PC-9 (cell line): ENCODE measurements at regions not wholly inside any gene's neighbourhood (a gene's known extent, or its start where the extent isn't known, plus 50 kb on each side); places are given as distances from the start of the nearest gene placed in this dataset.

ENCODE experiments used
- BruUV-seq: library from RNA; stranded (reverse); fragments of 400-500 nt; replicated peaks from 2 replicates; lab custom pipeline; 2021; lab: Mats Ljungman, UMichigan
- CTCF ChIA-PET: fragments of 300-600 bp; sonication (Branson Sonifier 250); formaldehyde crosslinking; loops from one replicate; lab custom pipeline; 2022; ENCODE audit warnings: antibody characterized with exemption; lab: Charles Lee
- POLR2A ChIA-PET: fragments of 300-600 bp; sonication (Branson Sonifier 250); formaldehyde crosslinking; loops from one replicate; lab custom pipeline; 2022; ENCODE audit warnings: antibody characterized with exemption; ENCODE audit not compliant: unreplicated experiment; lab: Charles Lee
- DNase-seq, 2 experiments: peaks; one replicate each; pipeline versions ENCODE4 v3.0.0 to v3.0.0-alpha.2; 2015 to 2022; ENCODE audit warnings: mixed read lengths in 1 of 2
- H2AFZ ChIP-seq: fragments of 200-600 bp; sonication (generic); 2 replicates; pipeline ENCODE4 v1.8.1; 2017; ENCODE audit warnings: antibody characterized with exemption
- H3F3A ChIP-seq: fragments of 200-600 bp; sonication (generic); 2 replicates; pipeline ENCODE4 v1.8.1; 2017; ENCODE audit warnings: antibody characterized with exemption, mild to moderate bottlenecking, low read depth; ENCODE audit not compliant: insufficient read depth
- H3K27ac ChIP-seq: fragments of 200-600 bp; sonication (generic); 2 replicates; pipeline ENCODE4 v1.6.1; 2016; ENCODE audit warnings: mixed run types
- H3K27me3 ChIP-seq: fragments of 200-600 bp; sonication (generic); 2 replicates; pipeline ENCODE4 v1.6.1; 2016; ENCODE audit warnings: low read depth, mixed run types; ENCODE audit not compliant: insufficient read depth
- H3K36me3 ChIP-seq: fragments of 200-600 bp; sonication (generic); 2 replicates; pipeline ENCODE4 v1.6.1; 2016; ENCODE audit warnings: low read depth, mixed run types
- H3K4me1 ChIP-seq: fragments of 200-600 bp; sonication (generic); replicated peaks from 2 replicates; pipeline ENCODE4 v1.6.1; 2016; ENCODE audit warnings: mixed run types; ENCODE audit not compliant: insufficient read depth
- H3K4me2 ChIP-seq: fragments of 200-600 bp; sonication (generic); 2 replicates; pipeline ENCODE4 v1.6.1; 2017; ENCODE audit warnings: mixed run types
- H3K4me3 ChIP-seq: fragments of 200-600 bp; sonication (generic); 2 replicates; pipeline ENCODE4 v1.6.1; 2016; ENCODE audit warnings: mixed run types
- H3K79me2 ChIP-seq: fragments of 200-600 bp; sonication (generic); 2 replicates; pipeline ENCODE4 v1.6.1; 2017; ENCODE audit warnings: low read depth, mixed run types
- H3K9me2 ChIP-seq: fragments of 200-600 bp; sonication (generic); 2 replicates; pipeline ENCODE4 v1.8.1; 2017; ENCODE audit warnings: mild to moderate bottlenecking; ENCODE audit not compliant: insufficient read depth
- H3K9me3 ChIP-seq: fragments of 200-600 bp; sonication (generic); 2 replicates; pipeline ENCODE4 v1.8.1; 2016; ENCODE audit warnings: low read depth; ENCODE audit not compliant: insufficient read depth
- H4K20me1 ChIP-seq: fragments of 200-600 bp; sonication (generic); 2 replicates; pipeline ENCODE4 v1.8.1; 2017; ENCODE audit not compliant: insufficient read depth
- CTCF ChIP-seq: fragments of 200-600 bp; sonication (generic); conservative IDR thresholded peaks from 2 replicates; pipeline ENCODE4 v1.6.1; 2017; ENCODE audit warnings: mixed run types, antibody characterized with exemption, mild to moderate bottlenecking, moderate library complexity
- EZH2 ChIP-seq: fragments of 200-600 bp; sonication (generic); IDR thresholded peaks from 2 replicates; pipeline ENCODE4 v1.8.0; 2017; ENCODE audit warnings: antibody characterized with exemption, low read depth
- intact Hi-C: fragments of 100-400 bp; cut with micrococcal nuclease; formaldehyde crosslinking; loops from one replicate; pipeline ENCODE4 v1.10.0; 2022; ENCODE audit not compliant: unreplicated experiment

GRCh38 chr2:228866781-228867180 is 404.3 kb downstream of the PID1 start:
- Histone ChIP-seq H3K9me3 (no peaks in the 10 kb centered on the region), H3K4me2 (no peak overlapping the region), H2AFZ (no peak overlapping the region)

GRCh38 chr2:228866044-228866443 is 405.0 kb downstream of the PID1 start:
- Histone ChIP-seq H3K4me3 (no peak overlapping the region), H3K36me3 (no peaks in the 10 kb centered on the region), H3K4me2 (no peak overlapping the region), H3K9me2 (no peaks in the 10 kb centered on the region), H3K9me3 (no peaks in the 10 kb centered on the region), H4K20me1 (no peaks in the 10 kb centered on the region), H3K79me2 (no peaks in the 10 kb centered on the region), H3K27me3 (no peaks in the 10 kb centered on the region), H3K4me1 (no peaks in the 10 kb centered on the region), H2AFZ (no peak overlapping the region), H3F3A (no peaks in the 10 kb centered on the region), H3K27ac (no peak overlapping the region)
- no peak for DNase-seq
- TF ChIP-seq CTCF (no peak), EZH2 (no peak)
- BruUV-seq = no TSS peak
- POLR2A ChIA-PET = interaction anchor here (0.6 kb wide), 1 partner anchor 189 kb away, joined by 8 read pairs; no protein-coding TSS in a partner anchor
- intact Hi-C loops = no loop called here
- CTCF ChIA-PET = no interaction called here

More at GRCh38 chr2:228866781-228867180, 404.3 kb downstream of the PID1 start:
- no peaks in the 10 kb centered on the region for H3K36me3 ChIP-seq
- ChIA-PET CTCF (no interaction called here), POLR2A (no interaction called here)
- no peaks in the 10 kb centered on the region for H3F3A ChIP-seq
- no peaks in the 10 kb centered on the region for H3K79me2 ChIP-seq
- no peaks in the 10 kb centered on the region for H3K27me3 ChIP-seq
- no peak overlapping the region for H3K4me3 ChIP-seq
- DNase-seq = no peak
- TF ChIP-seq CTCF (no peak), EZH2 (no peak)
- intact Hi-C loops = no loop called here
- no TSS peak for BruUV-seq
- H4K20me1 ChIP-seq = no peaks in the 10 kb centered on the region
- no peaks in the 10 kb centered on the region for H3K4me1 ChIP-seq
- no peaks in the 10 kb centered on the region for H3K9me2 ChIP-seq
- no peak overlapping the region for H3K27ac ChIP-seq

- Histone ChIP-seq H2AFZ (no peak overlapping the region), H3K36me3 (no peaks in the 10 kb centered on the region), H3K9me3 (no peaks in the 10 kb centered on the region), H4K20me1 (no peaks in the 10 kb centered on the region), H3K4me2 (no peak overlapping the region), H3K4me1 (no peaks in the 10 kb centered on the region), H3K4me3 (no peak overlapping the region), H3K9me2 (no peaks in the 10 kb centered on the region), H3F3A (no peaks in the 10 kb centered on the region), H3K27ac (no peak overlapping the region), H3K79me2 (no peaks in the 10 kb centered on the region), H3K27me3 (no peaks in the 10 kb centered on the region)
- BruUV-seq = no TSS peak
- POLR2A ChIA-PET = no interaction called here
- no peak for DNase-seq
- intact Hi-C loops = no loop called here
- TF ChIP-seq EZH2 = no peak
- no peak for TF ChIP-seq CTCF
- CTCF ChIA-PET = no interaction called here
Measured at GRCh38 chr2:228864131-228864530, 407.0 kb downstream of the PID1 start.
